OCI-LY7 (cell line): ENCODE measurements at regions not wholly inside any gene's neighbourhood (a gene's known extent, or its start where the extent isn't known, plus 50 kb on each side); places are given as distances from the start of the nearest gene placed in this dataset.

Source experiments
- BruUV-seq: library from RNA; stranded (reverse); fragments of 400-500 nt; replicated peaks from 2 replicates; lab custom pipeline; 2021; lab: Mats Ljungman, UMichigan
- CTCF ChIA-PET: fragments of 300-600 bp; sonication (Branson Sonifier 250); formaldehyde crosslinking; loops from one replicate; lab custom pipeline; 2022; ENCODE audit warnings: antibody characterized with exemption; ENCODE audit not compliant: unreplicated experiment; lab: Charles Lee
- POLR2A ChIA-PET: fragments of 300-600 bp; sonication (Branson Sonifier 250); formaldehyde crosslinking; loops from one replicate; lab custom pipeline; 2022; ENCODE audit warnings: antibody characterized with exemption; lab: Charles Lee
- DNase-seq: peaks from one replicate; pipeline ENCODE4 v3.0.0-alpha.2; 2015; ENCODE audit warnings: low spot score
- H2AFZ ChIP-seq: fragments of 200-600 bp; sonication (generic), shearing (Covaris generic); 2 replicates; pipeline ENCODE4 v1.6.1; 2014; ENCODE audit warnings: mild to moderate bottlenecking, antibody characterized with exemption, low read length, moderate library complexity
- H3K27ac ChIP-seq: fragments of 200-600 bp; sonication (generic); 2 replicates; pipeline ENCODE4 v1.5.1; 2014; ENCODE audit warnings: mixed run types, low read depth, mild to moderate bottlenecking, moderate library complexity, low read length, inconsistent platforms; ENCODE audit not compliant: poor library complexity, severe bottlenecking
- H3K36me3 ChIP-seq: fragments of 200-600 bp; sonication (generic); 2 replicates; pipeline ENCODE4 v1.6.1; 2014; ENCODE audit warnings: mild to moderate bottlenecking, antibody characterized with exemption, low read length, moderate library complexity, mixed read lengths; ENCODE audit not compliant: insufficient read depth
- H3K4me1 ChIP-seq: fragments of 200-600 bp; sonication (generic); 2 replicates; pipeline ENCODE4 v1.5.1; 2014; ENCODE audit warnings: mild to moderate bottlenecking, low read length; ENCODE audit not compliant: insufficient read depth, poor library complexity, severe bottlenecking
- H3K4me2 ChIP-seq: fragments of 200-600 bp; sonication (generic); 2 replicates; pipeline ENCODE4 v1.6.1; 2014; ENCODE audit warnings: mild to moderate bottlenecking, low read length
- H3K4me3 ChIP-seq: fragments of 200-600 bp; sonication (generic); 2 replicates; pipeline ENCODE4 v1.5.1; 2014; ENCODE audit warnings: mild to moderate bottlenecking, low read depth, low read length; ENCODE audit not compliant: poor library complexity, severe bottlenecking
- H3K79me2 ChIP-seq: fragments of 200-600 bp; sonication (generic); 2 replicates; pipeline ENCODE4 v1.6.1; 2016; ENCODE audit warnings: low read depth, mild to moderate bottlenecking, low read length, moderate library complexity, mixed read lengths; ENCODE audit not compliant: insufficient read depth
- H3K9me2 ChIP-seq: fragments of 200-600 bp; sonication (generic); 2 replicates; pipeline ENCODE4 v1.6.1; 2016; ENCODE audit warnings: mild to moderate bottlenecking, low read length, mixed read lengths; ENCODE audit not compliant: insufficient read depth
- H3K9me3 ChIP-seq: fragments of 200-600 bp; sonication (generic); 2 replicates; pipeline ENCODE4 v1.6.1; 2014; ENCODE audit warnings: mild to moderate bottlenecking, mixed run types, low read length, mixed read lengths
- H4K20me1 ChIP-seq: fragments of 200-600 bp; sonication (generic); 2 replicates; pipeline ENCODE4 v1.6.1; 2014; ENCODE audit warnings: mild to moderate bottlenecking, antibody characterized with exemption, low read length, moderate library complexity, mixed read lengths; ENCODE audit not compliant: insufficient read depth
- EZH2phosphoT487 ChIP-seq: fragments of 200-600 bp; sonication (generic); IDR thresholded peaks from 2 replicates; pipeline ENCODE4 v1.6.1; 2018; ENCODE audit warnings: low read depth, borderline replicate concordance, mild to moderate bottlenecking, mixed run types, antibody characterized with exemption, low read length, moderate library complexity, mixed read lengths
- intact Hi-C: fragments of 100-400 bp; cut with micrococcal nuclease; formaldehyde crosslinking; loops from one replicate; pipeline ENCODE4 v1.10.0; 2022; ENCODE audit not compliant: unreplicated experiment
- TF ChIP-seq, protein P1 (sequence below): fragments of 200-600 bp; sonication (generic); conservative IDR thresholded peaks from 2 replicates; pipeline ENCODE4 v1.5.1; 2014; ENCODE audit warnings: mild to moderate bottlenecking, antibody characterized with exemption, low read length, moderate library complexity, mixed read lengths

GRCh38 chr5:15135661-15136060 is 264.1 kb upstream of the ANKH start:
- Histone ChIP-seq H3K4me1 (no peaks in the 10 kb centered on the region), H3K27ac (no peak overlapping the region), H4K20me1 (no peaks in the 10 kb centered on the region), H3K9me3 (no peaks in the 10 kb centered on the region), H3K9me2 (no peaks in the 10 kb centered on the region), H3K36me3 (no peaks in the 10 kb centered on the region), H2AFZ (no peak overlapping the region), H3K4me2 (no peak overlapping the region), H3K4me3 (no peak overlapping the region), H3K79me2 (no peaks in the 10 kb centered on the region)
- DNase-seq, result no peak
- intact Hi-C loops, result no loop called here
- CTCF ChIA-PET, result no interaction called here
- POLR2A ChIA-PET, result no interaction called here
- no TSS peak for BruUV-seq
- TF ChIP-seq, protein P1, sequence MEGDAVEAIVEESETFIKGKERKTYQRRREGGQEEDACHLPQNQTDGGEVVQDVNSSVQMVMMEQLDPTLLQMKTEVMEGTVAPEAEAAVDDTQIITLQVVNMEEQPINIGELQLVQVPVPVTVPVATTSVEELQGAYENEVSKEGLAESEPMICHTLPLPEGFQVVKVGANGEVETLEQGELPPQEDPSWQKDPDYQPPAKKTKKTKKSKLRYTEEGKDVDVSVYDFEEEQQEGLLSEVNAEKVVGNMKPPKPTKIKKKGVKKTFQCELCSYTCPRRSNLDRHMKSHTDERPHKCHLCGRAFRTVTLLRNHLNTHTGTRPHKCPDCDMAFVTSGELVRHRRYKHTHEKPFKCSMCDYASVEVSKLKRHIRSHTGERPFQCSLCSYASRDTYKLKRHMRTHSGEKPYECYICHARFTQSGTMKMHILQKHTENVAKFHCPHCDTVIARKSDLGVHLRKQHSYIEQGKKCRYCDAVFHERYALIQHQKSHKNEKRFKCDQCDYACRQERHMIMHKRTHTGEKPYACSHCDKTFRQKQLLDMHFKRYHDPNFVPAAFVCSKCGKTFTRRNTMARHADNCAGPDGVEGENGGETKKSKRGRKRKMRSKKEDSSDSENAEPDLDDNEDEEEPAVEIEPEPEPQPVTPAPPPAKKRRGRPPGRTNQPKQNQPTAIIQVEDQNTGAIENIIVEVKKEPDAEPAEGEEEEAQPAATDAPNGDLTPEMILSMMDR, result no peak
- TF ChIP-seq EZH2phosphoT487, result no peak

- H3K9me2 ChIP-seq, result no peaks in the 10 kb centered on the region
- DNase-seq, result no peak
- intact Hi-C loops, result no loop called here
- no peak overlapping the region for H3K27ac ChIP-seq
- ChIA-PET POLR2A (no interaction called here), CTCF (no interaction called here)
- no peaks in the 10 kb centered on the region for H3K4me1 ChIP-seq
- H3K9me3 ChIP-seq, result no peaks in the 10 kb centered on the region
- H3K36me3 ChIP-seq, result no peaks in the 10 kb centered on the region
- no peaks in the 10 kb centered on the region for H4K20me1 ChIP-seq
- H3K4me2 ChIP-seq, result no peak overlapping the region
- H2AFZ ChIP-seq, result no peak overlapping the region
- no peak for TF ChIP-seq EZH2phosphoT487
- TF ChIP-seq, protein P1, result no peak
- H3K4me3 ChIP-seq, result no peak overlapping the region
- no peaks in the 10 kb centered on the region for H3K79me2 ChIP-seq
- no TSS peak for BruUV-seq
Observed at GRCh38 chr5:15133456-15133965, 261.9 kb upstream of the ANKH start.

DNA sequence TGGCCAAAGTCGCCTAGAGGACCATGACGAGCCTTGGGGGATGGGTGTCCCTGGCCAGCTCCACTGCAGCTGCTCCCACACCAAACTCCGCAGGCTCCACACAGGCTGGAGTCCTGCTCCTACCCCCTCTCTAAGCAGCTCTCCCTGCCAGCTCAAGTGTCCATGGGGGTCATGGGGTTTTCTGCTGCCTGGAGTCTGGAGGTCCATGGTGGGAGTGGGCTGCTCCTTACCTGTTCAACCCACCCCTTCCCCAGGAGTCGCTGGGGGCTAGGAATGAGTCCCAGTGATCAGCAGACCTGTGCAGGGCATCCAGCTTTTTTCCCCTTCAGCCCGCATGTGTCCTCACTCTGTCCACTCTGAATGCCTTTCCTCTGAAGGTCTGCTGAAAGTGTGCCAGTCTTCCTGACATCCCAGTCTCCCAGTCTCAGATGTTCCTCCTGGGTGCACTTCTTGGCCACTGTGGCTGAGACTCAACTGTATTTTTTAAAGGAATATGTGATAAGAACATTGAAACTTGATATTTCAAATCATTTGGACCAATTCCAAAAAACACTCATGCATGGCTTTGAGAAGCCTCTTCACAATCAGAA is 261.3 kb upstream of the ANKH start:
- ChIA-PET CTCF (no interaction called here), POLR2A (no interaction called here)
- intact Hi-C loops, result no loop called here
- no peaks in the 10 kb centered on the region for H3K9me3 ChIP-seq
- no peak for TF ChIP-seq EZH2phosphoT487
- TF ChIP-seq, protein P1, result no peak
- no peak for DNase-seq
- no peaks in the 10 kb centered on the region for H3K36me3 ChIP-seq
- H3K4me1 ChIP-seq, result no peaks in the 10 kb centered on the region
- BruUV-seq, result no TSS peak
- no peaks in the 10 kb centered on the region for H4K20me1 ChIP-seq
- no peaks in the 10 kb centered on the region for H3K9me2 ChIP-seq
- no peak overlapping the region for H3K4me3 ChIP-seq
- no peak overlapping the region for H3K27ac ChIP-seq
- no peaks in the 10 kb centered on the region for H3K79me2 ChIP-seq
- no peak overlapping the region for H2AFZ ChIP-seq
- no peak overlapping the region for H3K4me2 ChIP-seq
